Omental fat pad (tissue), 3 donors: ENCODE measurements at regions not wholly inside any gene's neighbourhood (a gene's known extent, or its start where the extent isn't known, plus 50 kb on each side); places are given as distances from the start of the nearest gene placed in this dataset.

Experiments
- ATAC-seq: fragments of 150-250 bp; one replicate; pipeline ENCODE4 v1.9.1; 2016; ENCODE audit warnings: mild to moderate bottlenecking, moderate library complexity; ENCODE audit not compliant: low FRiP score
- DNase-seq: peaks from one replicate; pipeline ENCODE4 v3.0.0-alpha.2; 2019; ENCODE audit warnings: low spot score
- TF ChIP-seq, protein P1 (sequence below), 3 donors: fragments of 450-650 bp; IDR thresholded peaks; one replicate each; pipeline ENCODE4 v1.5.1; 2016 to 2017; ENCODE audit warnings: antibody characterized with exemption in 3 of 3, mild to moderate bottlenecking in 3 of 3, moderate library complexity in 2 of 3

DNA sequence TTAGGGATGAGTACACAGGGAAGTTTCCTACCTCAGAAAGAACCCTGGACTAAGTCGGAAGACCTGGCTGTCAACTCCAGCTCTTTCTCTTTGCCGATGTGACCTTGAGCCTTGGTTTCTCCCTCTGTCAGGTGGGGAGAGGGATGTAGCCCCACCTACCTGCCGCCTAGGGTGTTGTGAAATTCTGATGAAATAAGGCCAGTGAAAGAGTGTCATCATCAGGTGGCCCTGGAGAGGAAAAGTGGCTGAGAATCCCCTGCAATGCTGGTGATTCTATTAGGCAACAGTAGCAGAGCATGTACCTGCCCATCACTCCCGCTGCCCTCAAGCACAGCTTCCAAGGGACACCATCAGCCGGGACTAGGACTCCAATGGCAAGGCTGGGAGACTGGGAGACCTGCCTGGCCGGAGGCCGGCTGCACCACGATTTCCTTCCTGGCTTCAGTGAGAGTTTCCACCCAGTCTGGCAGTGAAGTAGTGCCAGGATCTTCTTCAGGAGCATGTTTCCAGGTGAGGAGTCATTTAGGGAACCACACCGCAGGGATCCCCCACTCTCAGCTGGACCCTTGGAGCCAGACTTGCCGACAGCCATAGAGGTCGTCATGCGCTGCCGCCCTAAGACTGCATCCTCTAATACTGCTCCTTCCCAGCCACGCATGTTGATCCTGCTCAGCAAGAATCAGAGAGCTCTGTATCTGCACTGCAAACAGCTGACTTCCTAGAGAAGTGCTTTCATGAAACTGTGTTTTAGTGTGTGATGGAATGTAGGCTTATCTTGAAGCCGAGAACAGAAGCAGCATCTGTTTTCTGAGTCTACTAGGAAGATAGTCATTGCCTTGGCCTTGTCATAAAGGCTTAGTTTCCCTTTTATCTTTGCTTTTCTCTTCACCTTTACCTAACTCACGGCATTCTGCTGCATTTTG is 88.0 kb upstream of the F3 start:
- TF ChIP-seq, protein P1, sequence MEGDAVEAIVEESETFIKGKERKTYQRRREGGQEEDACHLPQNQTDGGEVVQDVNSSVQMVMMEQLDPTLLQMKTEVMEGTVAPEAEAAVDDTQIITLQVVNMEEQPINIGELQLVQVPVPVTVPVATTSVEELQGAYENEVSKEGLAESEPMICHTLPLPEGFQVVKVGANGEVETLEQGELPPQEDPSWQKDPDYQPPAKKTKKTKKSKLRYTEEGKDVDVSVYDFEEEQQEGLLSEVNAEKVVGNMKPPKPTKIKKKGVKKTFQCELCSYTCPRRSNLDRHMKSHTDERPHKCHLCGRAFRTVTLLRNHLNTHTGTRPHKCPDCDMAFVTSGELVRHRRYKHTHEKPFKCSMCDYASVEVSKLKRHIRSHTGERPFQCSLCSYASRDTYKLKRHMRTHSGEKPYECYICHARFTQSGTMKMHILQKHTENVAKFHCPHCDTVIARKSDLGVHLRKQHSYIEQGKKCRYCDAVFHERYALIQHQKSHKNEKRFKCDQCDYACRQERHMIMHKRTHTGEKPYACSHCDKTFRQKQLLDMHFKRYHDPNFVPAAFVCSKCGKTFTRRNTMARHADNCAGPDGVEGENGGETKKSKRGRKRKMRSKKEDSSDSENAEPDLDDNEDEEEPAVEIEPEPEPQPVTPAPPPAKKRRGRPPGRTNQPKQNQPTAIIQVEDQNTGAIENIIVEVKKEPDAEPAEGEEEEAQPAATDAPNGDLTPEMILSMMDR (IDR thresholded peaks at IDR 0.05), result no peak
- DNase-seq (no peak), ATAC-seq (no peak)

DNA sequence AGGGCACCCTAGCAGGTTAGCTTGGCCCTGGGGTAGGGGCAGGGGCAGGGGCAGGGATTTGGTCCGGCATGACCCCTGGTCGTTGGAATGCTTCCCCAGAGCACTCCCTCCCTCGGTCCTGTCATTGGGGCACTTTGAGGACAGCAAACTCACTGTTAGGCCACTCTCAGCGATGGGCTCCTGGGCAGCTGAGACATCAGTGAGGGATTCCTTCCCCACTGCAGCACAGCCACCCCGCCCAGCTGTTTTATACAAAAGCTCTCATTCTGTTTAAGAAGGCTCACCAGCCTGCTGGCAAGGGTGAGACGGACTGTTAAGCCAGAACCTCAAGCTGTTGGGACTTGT is 86.9 kb upstream of the F3 start:
- DNase-seq (no peak), ATAC-seq (no peak)
- TF ChIP-seq, protein P1 (IDR thresholded peaks at IDR 0.05), result no peak

DNA sequence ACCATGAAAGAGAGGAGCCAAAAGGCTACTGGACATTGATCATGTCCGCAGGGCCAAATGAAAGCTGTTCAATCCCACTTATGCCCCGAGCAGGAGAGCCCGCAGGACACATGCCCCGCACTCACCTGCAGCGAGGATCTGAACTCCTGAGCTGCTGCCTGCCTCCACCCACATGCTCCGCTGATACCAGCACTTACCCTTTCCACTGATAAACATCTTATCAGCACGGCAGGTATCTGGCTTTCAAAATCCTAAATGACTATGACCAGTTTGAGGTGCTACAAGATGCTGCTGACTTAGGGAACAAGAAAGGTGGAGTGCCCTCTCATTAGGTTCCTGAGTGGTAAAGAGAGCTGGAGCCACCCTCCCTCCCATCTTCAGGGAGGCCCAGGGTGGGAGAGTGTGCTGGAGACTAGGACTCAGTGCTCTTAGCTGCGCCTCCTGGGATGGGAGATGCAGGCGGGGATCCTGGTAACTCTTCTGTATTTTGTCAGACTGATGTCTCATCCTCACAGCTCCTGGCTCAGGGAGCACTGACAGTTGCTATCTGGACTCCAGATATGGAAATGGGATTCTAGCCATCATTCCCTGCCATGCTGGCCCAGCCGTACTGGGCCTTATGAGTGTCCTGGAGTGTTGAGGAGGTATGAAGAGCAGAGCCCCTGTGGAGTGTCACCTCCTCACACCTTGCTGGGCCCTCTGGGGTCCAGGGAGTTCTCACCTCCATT is 86.4 kb upstream of the F3 start:
- DNase-seq (no peak), ATAC-seq (no peak)
- TF ChIP-seq, protein P1 (IDR thresholded peaks at IDR 0.05), result no peak

DNA sequence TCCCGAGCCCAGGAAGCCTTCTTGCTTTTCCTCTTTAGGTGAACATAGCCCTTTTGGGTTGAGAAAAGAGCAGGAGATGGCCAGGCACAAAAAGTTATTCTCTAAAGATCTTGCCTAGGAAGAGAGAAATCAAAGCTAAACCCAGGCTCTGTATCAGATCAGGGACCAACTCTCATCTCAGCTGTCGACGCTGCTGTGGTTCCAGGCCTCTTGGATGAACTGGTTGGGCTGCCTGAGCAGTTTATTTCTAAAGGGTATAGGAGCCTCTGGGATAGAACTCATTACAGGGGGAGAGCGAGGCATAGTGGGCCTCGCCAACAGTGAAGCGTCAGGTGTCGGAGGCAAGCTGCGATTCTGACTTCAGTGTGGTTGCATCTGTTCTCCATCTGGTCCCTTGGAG is 82.6 kb upstream of the F3 start:
- no peak for ATAC-seq
- TF ChIP-seq, protein P1 (IDR thresholded peaks at IDR 0.05), result no peak
- no peak for DNase-seq

DNA sequence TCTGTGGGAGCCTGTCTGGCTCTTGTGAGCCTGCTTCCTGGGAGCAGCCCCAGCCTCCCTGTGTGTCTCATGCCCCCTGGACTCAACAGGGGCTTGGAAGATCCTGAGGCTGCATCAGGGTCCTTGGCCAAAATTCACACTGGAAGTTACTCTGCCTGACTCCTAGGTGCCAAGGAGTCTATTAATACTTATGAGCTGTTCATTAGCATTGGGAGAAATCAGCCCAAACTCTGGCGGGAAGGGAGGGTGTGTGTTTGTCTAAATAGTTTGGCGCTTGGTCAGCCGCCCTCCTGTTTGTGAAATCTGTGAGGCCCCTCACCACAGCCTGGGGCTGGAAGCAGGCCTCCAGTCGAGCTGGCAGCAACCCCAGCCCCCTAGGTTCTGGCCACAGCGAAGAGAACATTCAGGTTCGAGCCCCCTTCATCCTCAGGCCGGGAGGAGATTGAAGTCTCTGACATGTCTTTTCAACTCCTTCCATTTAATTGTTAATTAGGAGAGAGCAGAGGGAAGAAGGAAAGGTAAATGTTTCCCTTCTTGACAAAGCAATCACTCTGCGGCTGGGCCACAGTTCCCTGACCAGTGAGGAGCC is 82.1 kb upstream of the F3 start:
- DNase-seq (no peak), ATAC-seq (peak; percentile 63)
- TF ChIP-seq, protein P1 (IDR thresholded peaks at IDR 0.05), result no peak

DNA sequence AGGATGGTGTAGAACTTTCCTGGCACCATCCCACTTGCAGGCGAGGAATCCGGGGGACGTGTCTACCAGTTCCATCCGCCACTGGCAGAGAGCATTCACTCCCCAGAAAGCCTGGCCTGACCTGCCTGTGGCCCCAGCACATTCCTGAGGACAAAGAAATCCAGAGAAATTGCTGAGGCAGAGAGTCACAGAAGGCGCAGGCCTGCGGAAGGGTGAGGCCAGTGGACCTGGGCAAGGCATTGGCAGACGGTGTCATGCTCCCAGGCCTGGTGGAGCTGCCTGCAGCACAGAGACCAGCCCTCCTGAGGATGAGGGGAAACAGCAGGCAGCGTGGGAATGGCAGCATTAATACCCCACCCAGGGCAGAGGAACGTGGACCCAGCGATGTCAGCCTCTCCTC is 81.2 kb upstream of the F3 start:
- peak; percentile 30 for ATAC-seq
- DNase-seq, result no peak

More for the DNA sequence above, 81.2 kb upstream of the F3 start:
- TF ChIP-seq, protein P1 (IDR thresholded peaks at IDR 0.05), result no peak
